LHCN-M2 (cell line): ENCODE measurements at regions not wholly inside any gene's neighbourhood (a gene's known extent, or its start where the extent isn't known, plus 50 kb on each side); places are given as distances from the start of the nearest gene placed in this dataset.
A peak's percentile ranks its signal among the peaks of the same experiment; 100 is the strongest.

Experiments used
- DNase-seq: peaks from one replicate; pipeline ENCODE4 v3.0.0-alpha.2; 2012; ENCODE audit warnings: low read depth

- peak; percentile 33 for DNase-seq
These were observed 283.5 kb downstream of the DSEL start for GRCh38 chr18:67232991-67233390.

GRCh38 chr18:67232406-67232805 lies 284.1 kb downstream of the DSEL start:
- peak; percentile 95 for DNase-seq

GRCh38 chr18:67222887-67223286 lies 293.6 kb downstream of the DSEL start:
- peak; percentile 13 for DNase-seq

GRCh38 chr18:67219821-67220220 lies 296.7 kb downstream of the DSEL start:
- no peak for DNase-seq

- peak; percentile 37 for DNase-seq
These were observed 298.0 kb downstream of the DSEL start for GRCh38 chr18:67218556-67218955.

- DNase-seq: peak; percentile 75
These were observed 298.9 kb downstream of the DSEL start for GRCh38 chr18:67217551-67218166.

DNA sequence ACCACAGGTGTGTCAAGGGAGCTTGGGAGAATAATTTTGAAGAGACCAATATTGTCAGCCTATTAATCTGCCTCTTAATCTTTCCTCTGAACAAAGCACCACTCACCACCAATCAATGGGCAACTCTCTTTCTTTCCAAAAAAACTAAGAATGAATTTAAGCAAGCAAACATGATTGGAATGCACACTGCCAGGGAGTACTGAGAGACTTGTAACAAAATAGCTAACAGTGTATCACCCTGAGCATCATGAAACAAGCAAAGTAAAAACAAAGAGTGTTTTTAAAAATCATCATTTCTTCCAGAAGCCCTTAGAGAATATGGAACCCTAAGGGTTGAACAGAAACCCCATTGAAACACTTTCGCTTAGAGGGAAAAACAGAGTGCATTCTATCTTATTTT lies 299.7 kb downstream of the DSEL start:
- peak; percentile 22 for DNase-seq

DNA sequence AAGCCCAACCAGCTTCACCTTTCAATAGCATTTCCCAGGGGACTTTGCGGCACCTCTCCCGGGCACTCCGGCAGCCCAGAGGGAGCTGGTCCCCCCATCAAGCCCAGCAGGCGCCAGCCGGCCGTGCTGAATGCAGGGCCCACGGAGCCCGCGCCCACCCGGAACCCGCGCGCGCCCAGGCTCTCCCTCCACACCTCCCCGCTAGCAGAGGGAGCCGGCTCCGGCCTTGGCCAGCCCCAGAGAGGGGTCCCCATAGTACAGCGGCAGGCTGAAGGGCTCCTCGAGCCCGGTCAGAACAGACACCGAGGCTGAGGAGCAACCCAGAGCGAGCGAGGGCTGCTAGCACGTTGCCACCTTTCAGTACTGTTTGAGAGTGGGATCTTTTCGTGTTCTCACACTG lies 300.8 kb downstream of the DSEL start:
- no peak for DNase-seq

DNA sequence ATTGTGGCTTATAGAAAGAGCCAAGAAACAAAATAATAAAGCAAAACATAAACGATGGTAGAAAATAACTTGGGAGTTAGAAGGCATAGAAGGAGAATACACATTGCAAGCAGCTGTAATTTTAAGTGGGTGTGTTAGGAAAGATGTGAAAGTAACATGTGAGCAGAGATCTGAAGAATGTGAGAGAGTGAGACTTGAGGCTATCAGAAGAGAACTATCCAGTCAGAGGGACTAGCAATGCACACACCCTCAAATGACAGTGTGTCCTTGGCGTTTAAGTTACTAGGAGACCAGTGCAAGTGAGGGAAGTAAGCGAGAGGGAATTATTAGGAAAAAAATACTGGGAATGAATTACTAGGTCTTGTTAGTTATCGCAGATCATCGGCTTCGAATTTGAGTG lies 304.9 kb downstream of the DSEL start:
- peak; percentile 16 for DNase-seq

- DNase-seq: no peak
These were observed 315.9 kb downstream of the DSEL start for GRCh38 chr18:67200665-67201064.

GRCh38 chr18:67199993-67200617 lies 316.4 kb downstream of the DSEL start:
- peak; percentile 66 for DNase-seq

GRCh38 chr18:67194886-67195285 lies 321.6 kb downstream of the DSEL start:
- no peak for DNase-seq

- DNase-seq: no peak
These were observed 324.0 kb downstream of the DSEL start for GRCh38 chr18:67192535-67192934.

DNA sequence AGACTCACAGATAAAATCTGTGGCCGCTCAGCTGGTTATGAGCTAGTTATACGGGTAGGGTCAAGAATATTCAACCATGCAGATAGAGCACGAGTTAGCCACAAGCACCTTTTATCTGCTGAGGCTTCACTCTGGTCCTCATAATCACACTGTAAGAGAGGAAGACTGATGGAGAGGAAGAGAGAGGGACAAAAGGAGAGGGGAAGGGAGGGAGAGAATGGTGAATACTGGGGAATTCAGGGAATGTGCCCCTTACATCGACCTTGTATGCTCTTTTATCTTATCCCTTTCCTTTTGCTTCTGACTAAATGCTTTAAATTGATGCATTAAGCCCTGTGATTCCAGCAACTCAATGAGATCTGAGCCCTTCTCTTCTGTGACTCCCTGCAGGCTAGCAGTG lies 333.1 kb downstream of the DSEL start:
- no peak for DNase-seq

GRCh38 chr18:67179726-67180125 lies 336.8 kb downstream of the DSEL start:
- no peak for DNase-seq

DNA sequence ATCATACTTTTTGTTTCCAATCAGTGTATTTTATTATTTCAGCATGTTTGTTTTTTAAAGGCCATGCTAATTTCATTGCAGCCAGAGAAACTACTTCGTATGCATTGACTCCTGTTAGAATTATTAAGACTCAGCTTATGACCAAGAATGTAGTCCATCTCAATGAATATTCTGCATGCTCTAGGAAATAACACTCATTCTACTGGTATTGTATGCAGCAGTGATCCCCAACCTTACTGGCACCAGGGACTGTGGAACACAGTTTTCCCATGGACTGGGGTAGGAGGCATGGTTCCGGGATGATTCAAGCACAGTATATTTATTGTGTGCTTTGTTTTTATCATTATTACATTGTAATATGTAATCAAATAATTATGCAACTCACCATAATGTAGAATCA lies 356.9 kb downstream of the DSEL start:
- DNase-seq: no peak

GRCh38 chr18:67154979-67155378 lies 361.5 kb downstream of the DSEL start:
- DNase-seq: no peak

GRCh38 chr18:67151366-67151765 lies 365.2 kb downstream of the DSEL start:
- DNase-seq: no peak

- no peak for DNase-seq
These were observed 370.8 kb downstream of the DSEL start for GRCh38 chr18:67145586-67146292.

GRCh38 chr18:67144329-67144728 lies 372.2 kb downstream of the DSEL start:
- no peak for DNase-seq

DNA sequence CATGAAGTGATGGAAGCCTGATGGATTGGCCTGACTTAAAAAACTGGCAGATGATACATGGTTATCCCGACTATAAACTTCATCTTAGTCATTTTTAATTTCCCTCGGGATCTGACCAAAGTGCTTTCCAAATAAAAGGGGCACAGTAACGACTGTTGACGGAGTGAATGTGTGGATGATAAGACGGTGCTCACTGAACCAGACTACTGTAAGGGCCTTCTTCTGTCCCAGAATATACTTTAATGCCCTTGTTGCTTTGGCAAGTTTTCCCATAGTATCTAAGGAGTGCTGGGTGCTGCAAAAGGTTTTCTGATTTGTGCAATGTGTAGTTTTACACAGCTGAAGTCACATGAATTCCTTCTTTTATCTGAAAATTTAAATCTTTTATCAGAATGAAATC lies 373.5 kb downstream of the DSEL start:
- no peak for DNase-seq

GRCh38 chr18:67142604-67143003 lies 373.9 kb downstream of the DSEL start:
- no peak for DNase-seq

DNA sequence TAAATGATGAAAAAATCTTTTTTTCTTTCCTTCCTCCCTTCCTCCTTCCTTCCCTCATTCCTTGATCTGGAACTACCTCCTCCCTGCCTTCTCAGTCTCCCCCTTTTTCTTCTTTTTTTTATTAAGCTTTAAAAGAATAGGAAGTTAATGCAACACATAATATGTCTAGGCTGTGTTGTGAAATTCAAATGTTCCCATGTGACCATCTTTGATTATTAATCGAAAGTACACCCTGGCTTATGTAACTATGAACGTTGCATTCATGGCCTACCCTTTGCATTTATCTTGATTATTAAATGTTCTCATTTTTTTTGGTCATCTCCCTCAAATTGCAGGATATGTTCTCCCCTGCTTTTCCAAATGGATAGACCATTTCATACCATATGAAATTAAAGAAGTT lies 376.0 kb downstream of the DSEL start:
- no peak for DNase-seq
